ENCODE measurements at regions not wholly inside any gene's neighbourhood (a gene's known extent, or its start where the extent isn't known, plus 50 kb on each side); places are given as distances from the start of the nearest gene placed in this dataset.
"Not testable (repeated sequence)": the region's sequence is repeated elsewhere in the genome, so short reads cannot be mapped to it uniquely, and the experiment has no call there.

- no peak for DNase-seq (ENCODE audit: low read depth, low spot score)
Observed at GRCh38 chr10:130350996-130351395, 214.8 kb downstream of the GLRX3 start.

GRCh38 chr10:130351466-130352290 is 215.5 kb downstream of the GLRX3 start:
- no peak for DNase-seq (ENCODE audit: low read depth, low spot score)

DNA sequence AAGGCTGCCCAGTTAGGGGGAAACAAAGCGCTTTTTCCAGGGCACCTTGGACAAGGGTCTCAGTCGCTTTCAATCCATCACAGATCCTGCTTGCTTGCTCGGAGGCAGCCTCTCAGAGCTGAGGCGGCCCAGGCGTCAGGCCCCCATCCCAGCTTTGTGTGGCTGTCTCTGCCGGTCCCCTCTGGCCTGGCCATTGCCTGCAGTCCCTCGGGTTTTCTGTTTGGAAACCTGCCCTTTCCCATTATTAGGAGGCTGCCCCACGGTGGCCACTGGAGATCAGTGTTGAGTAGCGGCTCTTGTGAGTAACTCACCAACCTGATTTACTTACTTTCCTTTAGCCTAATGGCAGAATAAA is 216.1 kb downstream of the GLRX3 start:
- no peak for DNase-seq (ENCODE audit: low read depth, low spot score)

DNA sequence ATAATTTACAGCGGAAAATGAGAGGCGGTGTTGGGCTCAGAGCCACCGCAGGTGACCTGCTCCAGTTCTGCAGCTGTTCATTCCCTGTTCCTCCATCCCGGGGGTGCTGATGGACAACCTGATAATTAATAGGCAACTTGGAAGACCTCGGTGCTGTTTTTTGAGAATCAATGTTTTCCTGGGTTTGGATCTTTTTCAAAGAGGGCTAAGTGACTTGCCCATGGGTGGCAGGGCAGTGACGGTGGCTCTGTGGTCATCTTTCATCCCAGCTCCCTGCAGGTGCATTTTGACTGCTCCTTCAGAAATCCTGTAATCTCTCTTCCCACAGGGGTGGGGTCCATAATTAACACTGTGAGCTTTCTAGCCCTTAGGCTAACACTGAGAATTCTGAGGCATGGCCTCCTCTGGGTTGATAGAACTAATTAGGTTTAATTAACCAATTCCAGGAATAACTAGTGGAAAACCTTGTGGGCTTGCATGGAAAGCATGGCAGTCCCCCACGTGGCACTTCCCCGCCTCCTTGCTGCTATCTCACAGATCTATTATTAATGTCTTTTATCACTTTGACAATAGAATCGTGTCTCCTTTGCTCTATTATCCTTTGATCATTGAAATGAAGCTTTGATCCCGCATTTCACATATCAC is 217.9 kb downstream of the GLRX3 start:
- no peak for DNase-seq (ENCODE audit: low read depth, low spot score)

DNA sequence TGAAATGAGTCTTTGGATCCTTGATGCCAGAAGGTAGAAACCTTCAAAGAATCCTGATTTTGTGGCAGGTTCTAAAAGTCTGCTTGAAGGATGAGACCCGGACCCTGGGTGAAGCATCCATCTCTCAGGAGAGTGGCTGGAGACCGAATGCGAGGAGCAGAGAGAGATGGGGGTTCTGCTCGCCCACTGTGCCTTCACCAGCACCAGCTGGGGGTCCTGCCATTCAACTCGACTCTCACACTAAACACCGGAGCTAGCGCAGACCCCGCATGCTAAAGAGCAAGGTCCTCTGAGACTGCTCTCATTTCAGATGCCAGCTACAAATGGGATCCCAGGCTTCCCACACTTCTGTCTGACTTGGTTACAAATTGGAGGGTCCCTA is 218.4 kb downstream of the GLRX3 start:
- DNase-seq (ENCODE audit: low read depth, low spot score), result no peak

DNA sequence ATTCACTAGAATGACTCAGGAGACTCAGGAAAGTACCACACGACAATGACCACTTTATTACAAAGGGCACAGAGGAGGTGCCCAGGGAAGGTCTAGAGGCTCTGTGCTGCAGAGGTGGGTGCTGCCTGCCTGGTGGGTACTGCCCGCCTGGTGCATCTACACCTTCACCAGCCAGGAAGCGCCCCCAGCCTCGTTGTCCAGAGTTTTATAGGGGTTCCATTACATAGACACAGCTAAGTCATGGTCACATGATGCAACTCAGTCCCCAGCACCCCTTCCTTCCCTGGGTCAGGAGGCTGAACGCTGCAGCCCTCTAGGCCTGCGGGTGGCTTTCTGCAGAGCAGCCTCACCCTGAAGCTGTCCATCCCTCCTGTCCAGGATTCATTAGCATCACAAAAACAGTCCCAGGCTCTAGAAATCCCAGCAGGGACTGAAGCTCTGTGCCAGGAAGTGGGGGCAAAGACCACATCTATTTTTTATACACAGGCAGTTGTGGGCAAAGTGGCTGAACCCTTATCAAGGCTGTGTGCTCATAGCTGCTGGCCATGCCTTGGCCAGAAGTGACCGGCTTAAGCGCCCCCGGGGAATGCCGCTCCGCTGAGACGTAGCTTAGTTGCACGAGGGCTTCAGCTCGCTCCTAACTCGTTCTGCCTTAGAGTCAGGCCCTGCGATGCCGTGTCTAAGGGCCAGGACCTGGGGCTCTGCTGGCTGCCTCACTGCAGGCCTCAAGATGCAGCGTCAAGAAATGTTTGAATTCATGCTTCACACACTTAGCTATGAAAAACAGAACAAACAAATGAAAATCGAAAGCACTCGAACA is 219.0 kb downstream of the GLRX3 start:
- DNase-seq (ENCODE audit: low read depth, low spot score), result no peak

- not testable (repeated sequence) for DNase-seq (ENCODE audit: low read depth, low spot score)
Observed at GRCh38 chr10:130356429-130356828, 220.2 kb downstream of the GLRX3 start.

GRCh38 chr10:130357226-130357625 is 221.0 kb downstream of the GLRX3 start:
- DNase-seq (ENCODE audit: low read depth, low spot score), result no peak

DNA sequence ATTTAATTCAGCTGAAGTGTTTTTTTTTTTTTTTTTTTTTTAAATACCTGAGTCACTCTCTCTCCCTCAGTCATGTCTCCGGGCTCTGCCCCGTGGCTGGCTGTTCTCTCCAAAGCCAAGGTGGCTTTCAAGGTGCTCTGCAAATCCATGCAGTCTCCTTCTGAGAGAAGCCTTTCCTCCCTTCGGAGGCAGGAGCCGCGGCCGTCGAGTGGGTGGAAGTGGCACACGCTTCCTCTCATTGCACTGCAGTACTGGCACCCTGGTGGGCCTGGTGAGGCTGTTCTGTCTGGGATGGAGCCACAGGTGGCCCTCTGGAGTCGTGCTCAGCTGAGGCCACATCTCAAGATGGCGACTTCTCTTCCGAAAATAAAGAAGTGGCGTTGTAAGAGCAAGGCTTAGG is 221.8 kb downstream of the GLRX3 start:
- no peak for DNase-seq (ENCODE audit: low read depth, low spot score)

DNA sequence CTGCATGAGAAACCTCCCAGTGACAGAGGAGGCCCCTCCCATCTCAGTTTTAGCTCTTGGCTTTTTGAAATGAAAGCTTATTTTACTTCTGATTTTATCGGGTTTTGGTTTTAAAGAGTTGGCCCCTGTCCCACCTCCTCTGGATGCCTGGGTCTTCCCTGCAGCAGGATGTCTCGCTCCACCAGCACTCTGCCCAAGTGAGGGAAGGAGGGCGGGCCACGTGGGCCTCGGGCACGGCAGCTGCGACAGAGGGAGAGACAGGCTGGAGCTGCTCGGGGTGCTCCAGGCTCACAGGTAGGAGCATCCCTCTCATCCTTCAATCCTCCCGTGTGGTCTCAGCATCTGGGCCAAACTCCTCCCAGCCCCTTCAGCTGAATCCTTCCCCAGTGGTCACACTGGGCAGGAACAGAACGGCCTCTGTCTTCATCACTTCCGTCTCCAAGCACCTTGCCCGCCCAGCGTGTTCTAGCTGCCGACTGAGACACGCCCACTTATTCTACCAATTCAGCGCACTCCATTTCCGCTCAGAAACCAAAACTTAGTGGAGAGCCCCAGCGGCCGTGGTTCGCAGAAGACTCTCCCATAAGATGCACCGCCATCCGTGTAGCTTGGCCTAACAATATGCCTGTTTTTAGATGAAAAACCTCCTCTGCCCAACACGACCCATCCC is 222.9 kb downstream of the GLRX3 start:
- no peak for DNase-seq (ENCODE audit: low read depth, low spot score)

DNA sequence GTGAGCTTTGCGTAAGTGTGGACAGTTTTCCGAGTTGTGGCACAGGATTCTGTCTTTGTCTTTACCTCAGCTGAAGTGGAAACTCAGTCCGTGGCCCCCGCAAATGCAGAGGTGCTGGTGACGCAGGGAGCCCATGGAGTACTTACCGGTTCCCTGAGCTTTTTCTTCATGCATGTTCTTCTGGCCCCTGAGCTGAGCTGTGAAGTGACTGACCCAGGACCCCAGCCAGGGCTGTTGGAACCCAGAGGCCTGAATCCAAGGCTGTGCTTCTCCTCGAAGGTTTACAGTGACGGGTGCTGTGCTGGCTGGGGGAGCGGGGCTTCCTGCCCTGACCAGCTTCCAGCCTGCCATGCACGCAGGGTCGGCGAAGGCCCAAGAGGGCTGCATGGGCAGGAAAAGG is 223.5 kb downstream of the GLRX3 start:
- DNase-seq (ENCODE audit: low read depth, low spot score), result no peak

DNA sequence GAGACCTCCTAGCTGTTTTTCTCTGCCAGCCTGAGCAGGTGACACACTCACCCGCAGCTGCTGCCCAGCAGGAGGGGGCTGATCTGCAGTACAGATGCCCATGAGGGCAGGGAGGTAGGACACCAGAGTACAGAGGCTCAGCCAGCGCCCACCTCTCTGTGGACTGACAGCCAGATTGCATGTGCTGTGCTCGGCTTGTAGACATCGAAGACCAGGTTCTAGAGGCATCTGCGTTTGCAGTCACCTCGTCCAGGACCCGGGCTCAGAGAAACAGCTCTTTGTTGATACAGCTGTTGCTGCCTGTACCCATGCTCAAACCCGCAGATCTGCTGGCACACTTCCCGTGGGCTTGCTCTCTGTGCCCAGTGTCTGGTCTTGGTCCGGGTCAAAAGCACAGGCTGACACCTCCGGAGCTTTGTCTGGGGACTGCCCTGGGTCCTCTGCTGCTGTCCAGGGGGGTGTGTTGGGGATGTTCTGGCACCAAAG is 224.7 kb downstream of the GLRX3 start:
- DNase-seq (ENCODE audit: low read depth, low spot score), result no peak

- DNase-seq (ENCODE audit: low read depth, low spot score), result no peak
Observed at GRCh38 chr10:130361351-130362105, 225.3 kb downstream of the GLRX3 start.

DNA sequence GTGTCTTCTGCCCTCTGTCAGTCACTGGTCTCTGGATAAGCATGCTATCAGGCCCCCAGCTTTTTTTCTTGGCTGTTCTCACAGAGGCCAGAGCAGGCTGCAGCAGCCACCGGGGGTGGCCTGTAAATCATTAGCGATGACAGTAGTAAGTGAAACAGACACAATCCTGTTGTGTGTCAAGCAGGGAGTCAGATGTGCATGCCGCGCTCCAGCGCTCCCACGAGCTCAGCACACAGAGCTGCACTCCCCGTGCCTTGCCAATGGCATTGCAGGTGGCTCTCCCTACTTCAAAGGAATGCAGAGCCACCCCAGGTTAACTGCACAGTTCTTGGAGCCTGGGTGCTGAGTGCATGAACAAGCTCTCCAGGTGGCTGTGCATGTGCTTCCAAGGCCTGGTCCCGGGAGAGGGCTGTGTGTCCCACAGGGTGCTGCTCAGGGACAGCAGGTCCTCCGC is 226.1 kb downstream of the GLRX3 start:
- DNase-seq (ENCODE audit: low read depth, low spot score), result no peak

DNA sequence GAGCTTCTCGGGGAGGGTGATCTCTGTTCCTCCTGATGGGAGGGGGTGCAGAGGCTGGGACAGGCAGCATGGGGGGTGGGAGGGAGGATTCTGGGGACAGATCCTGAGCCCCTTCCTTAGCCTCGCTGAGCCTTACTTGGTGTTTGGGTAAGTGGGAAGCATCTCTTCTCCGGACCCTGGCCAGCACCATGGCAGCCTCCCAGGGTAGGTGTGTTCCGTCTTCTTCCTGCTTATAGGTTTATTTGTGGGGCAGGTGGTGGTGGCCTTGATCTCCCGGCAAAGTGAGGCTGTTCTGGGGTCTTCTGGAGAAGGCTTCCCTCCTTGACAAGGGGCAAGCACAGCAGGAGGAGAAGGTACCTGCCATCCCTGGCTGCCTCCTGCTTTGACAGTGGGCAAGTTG is 226.9 kb downstream of the GLRX3 start:
- DNase-seq (ENCODE audit: low read depth, low spot score), result no peak

- DNase-seq (ENCODE audit: low read depth, low spot score), result no peak
Observed at GRCh38 chr10:130363899-130364445, 227.8 kb downstream of the GLRX3 start.

GRCh38 chr10:130364631-130365411 is 228.6 kb downstream of the GLRX3 start:
- no peak for DNase-seq (ENCODE audit: low read depth, low spot score)

- DNase-seq (ENCODE audit: low read depth, low spot score), result no peak
Observed at GRCh38 chr10:130368761-130369560, 232.8 kb downstream of the GLRX3 start.

All from activated CD4-positive, CD25-positive, alpha-beta regulatory T cell treated with anti-CD3 and anti-CD28 coated beads, Interleukin-2, amount 50 U/mL, for 16 hours (primary cell).